H1 (cell line): ENCODE measurements at regions not wholly inside any gene's neighbourhood (a gene's known extent, or its start where the extent isn't known, plus 50 kb on each side); places are given as distances from the start of the nearest gene placed in this dataset.

Source experiments
- BCL11A ChIP-seq, 2 experiments: IDR thresholded peaks; one replicate each; pipeline ENCODE4 v1.6.1; 2011; ENCODE audit warnings: low read depth in 2 of 2, low read length in 2 of 2, mild to moderate bottlenecking in 2 of 2
- CTCF ChIP-seq, 3 experiments: IDR thresholded peaks; 1 replicate in 2 of 3; 2 replicates in 1 of 3; pipeline versions ENCODE4 v1.5.1 to v1.6.1; 2011; ENCODE audit warnings: low read length in 3 of 3, mild to moderate bottlenecking in 3 of 3, inconsistent platforms in 2 of 3, low read depth in 1 of 3, moderate library complexity in 1 of 3; ENCODE audit not compliant: insufficient read depth in 1 of 3; ENCODE audit errors: control extremely low read depth in 1 of 3
- E2F6 ChIP-seq: IDR thresholded peaks from 2 replicates; pipeline ENCODE4 v1.6.1; 2012; ENCODE audit warnings: inconsistent platforms
- FOSL1 ChIP-seq: IDR thresholded peaks from 2 replicates; pipeline ENCODE4 v1.6.1; 2011; ENCODE audit warnings: mild to moderate bottlenecking, low read depth, low read length, moderate library complexity; ENCODE audit not compliant: insufficient read depth
- JUN ChIP-seq: IDR thresholded peaks from 2 replicates; pipeline ENCODE4 v1.6.1; 2011; ENCODE audit warnings: low read depth, mild to moderate bottlenecking, improper control_type of control experiment, low read length
- MAX ChIP-seq: IDR thresholded peaks from 2 replicates; pipeline ENCODE4 v1.6.1; 2012; ENCODE audit warnings: inconsistent platforms
- POLR2A ChIP-seq, 2 experiments: IDR thresholded peaks; 1 replicate in 1 of 2; 2 replicates in 1 of 2; pipeline ENCODE4 v1.6.1; 2011; ENCODE audit warnings: low read depth in 2 of 2, low read length in 2 of 2, mild to moderate bottlenecking in 2 of 2; ENCODE audit errors: control extremely low read depth in 1 of 2
- POLR2AphosphoS5 ChIP-seq: IDR thresholded peaks from 2 replicates; pipeline ENCODE4 v1.6.1; 2011; ENCODE audit warnings: low read depth, low read length
- USF2 ChIP-seq: IDR thresholded peaks from 2 replicates; pipeline ENCODE4 v1.6.1; 2011; ENCODE audit warnings: low read length, improper control_type of control experiment

DNA sequence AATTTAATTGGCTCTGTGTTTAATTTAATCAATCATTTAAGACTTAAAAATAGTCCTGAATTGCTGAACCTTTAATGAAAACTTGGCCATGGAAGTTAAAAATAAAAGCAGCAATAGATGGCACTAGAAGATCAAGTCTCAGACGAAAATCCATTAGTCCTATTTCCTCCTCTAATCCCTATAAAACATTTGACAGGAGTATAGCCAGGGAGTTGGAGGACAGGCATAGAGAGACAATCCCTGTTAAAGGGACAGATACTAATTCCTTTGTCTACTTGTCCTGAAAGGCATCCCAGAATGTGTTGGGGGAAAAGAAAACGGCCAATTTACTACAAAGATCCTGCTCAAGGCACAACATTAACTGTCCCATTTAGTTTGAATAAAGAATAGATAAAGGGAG is 276.3 kb upstream of the TACR3 start:
- TF ChIP-seq POLR2A (IDR thresholded peaks at IDR 0.05; ENCODE audit: control extremely low read depth in 1 of 2, low read depth in 2 of 2, low read length in 2 of 2) (no peak), E2F6 (no peak), CTCF (IDR thresholded peaks at IDR 0.05; ENCODE audit: control extremely low read depth in 1 of 3, insufficient read depth in 1 of 3, low read depth in 1 of 3, low read length in 3 of 3) (no peak), POLR2AphosphoS5 (no peak), JUN (no peak), MAX (no peak), BCL11A (IDR thresholded peaks at IDR 0.05; ENCODE audit: low read depth in 2 of 2, low read length in 2 of 2) (no peak), USF2 (no peak), FOSL1 (no peak)
